ENCODE measurements at regions not wholly inside any gene's neighbourhood (a gene's known extent, or its start where the extent isn't known, plus 50 kb on each side); places are given as distances from the start of the nearest gene placed in this dataset.
"Not testable (repeated sequence)": the region's sequence is repeated elsewhere in the genome, so short reads cannot be mapped to it uniquely, and the experiment has no call there.

- not testable (repeated sequence) for H3K27ac ChIP-seq
These were observed 148.2 kb downstream of the GOSR1 start for GRCh38 chr17:30625380-30625779.

- not testable (repeated sequence) for H3K27ac ChIP-seq
These were observed 147.0 kb downstream of the GOSR1 start for GRCh38 chr17:30624180-30624579.

GRCh38 chr17:30609682-30610081, 132.5 kb downstream of the GOSR1 start:
- H3K27ac ChIP-seq: not testable (repeated sequence)

GRCh38 chr17:30605523-30605922, 128.3 kb downstream of the GOSR1 start:
- no peak for TF ChIP-seq ZFX (IDR thresholded peaks at IDR 0.05)
- TF ChIP-seq CTCF (conservative IDR thresholded peaks at IDR 0.05): no peak
- H3K27ac ChIP-seq: no peak overlapping the region

- no peak overlapping the region for H3K27ac ChIP-seq
- no peak for TF ChIP-seq ZFX (IDR thresholded peaks at IDR 0.05)
- TF ChIP-seq CTCF (conservative IDR thresholded peaks at IDR 0.05): no peak
These were observed 127.8 kb downstream of the GOSR1 start for GRCh38 chr17:30605027-30605426.

GRCh38 chr17:30602396-30602795, 125.2 kb downstream of the GOSR1 start:
- not testable (repeated sequence) for H3K27ac ChIP-seq

- not testable (repeated sequence) for H3K27ac ChIP-seq
These were observed 124.8 kb downstream of the GOSR1 start for GRCh38 chr17:30601984-30602383.

GRCh38 chr17:30600830-30601494, 123.8 kb downstream of the GOSR1 start:
- H3K27ac ChIP-seq: peak overlapping the region; percentile 91
- TF ChIP-seq ZFX (IDR thresholded peaks at IDR 0.05): no peak
- no peak for TF ChIP-seq CTCF (conservative IDR thresholded peaks at IDR 0.05)

GRCh38 chr17:30600060-30600829, 123.0 kb downstream of the GOSR1 start:
- TF ChIP-seq ZFX (IDR thresholded peaks at IDR 0.05) (peak; percentile 96), CTCF (conservative IDR thresholded peaks at IDR 0.05) (peak; percentile 84)
- H3K27ac ChIP-seq: peak overlapping the region; percentile 91

GRCh38 chr17:30599428-30600059, 122.3 kb downstream of the GOSR1 start:
- peak overlapping the region; percentile 91 for H3K27ac ChIP-seq
- no peak for TF ChIP-seq ZFX (IDR thresholded peaks at IDR 0.05)
- TF ChIP-seq CTCF (conservative IDR thresholded peaks at IDR 0.05): no peak
